GM18526 (cell line): ENCODE measurements at regions not wholly inside any gene's neighbourhood (a gene's known extent, or its start where the extent isn't known, plus 50 kb on each side); places are given as distances from the start of the nearest gene placed in this dataset.

ENCODE experiments used
- POLR2A ChIP-seq: IDR thresholded peaks from 3 replicates; pipeline ENCODE4 v1.6.1; 2011; ENCODE audit not compliant: insufficient read length; ENCODE audit errors: extremely low read depth

- TF ChIP-seq POLR2A: no peak
Observed at GRCh38 chr13:30151388-30151787, 156.0 kb downstream of the KATNAL1 start.

- TF ChIP-seq POLR2A: no peak
Observed at GRCh38 chr13:30149248-30149647, 158.1 kb downstream of the KATNAL1 start.

GRCh38 chr13:30148786-30149185, 158.6 kb downstream of the KATNAL1 start:
- TF ChIP-seq POLR2A: no peak

DNA sequence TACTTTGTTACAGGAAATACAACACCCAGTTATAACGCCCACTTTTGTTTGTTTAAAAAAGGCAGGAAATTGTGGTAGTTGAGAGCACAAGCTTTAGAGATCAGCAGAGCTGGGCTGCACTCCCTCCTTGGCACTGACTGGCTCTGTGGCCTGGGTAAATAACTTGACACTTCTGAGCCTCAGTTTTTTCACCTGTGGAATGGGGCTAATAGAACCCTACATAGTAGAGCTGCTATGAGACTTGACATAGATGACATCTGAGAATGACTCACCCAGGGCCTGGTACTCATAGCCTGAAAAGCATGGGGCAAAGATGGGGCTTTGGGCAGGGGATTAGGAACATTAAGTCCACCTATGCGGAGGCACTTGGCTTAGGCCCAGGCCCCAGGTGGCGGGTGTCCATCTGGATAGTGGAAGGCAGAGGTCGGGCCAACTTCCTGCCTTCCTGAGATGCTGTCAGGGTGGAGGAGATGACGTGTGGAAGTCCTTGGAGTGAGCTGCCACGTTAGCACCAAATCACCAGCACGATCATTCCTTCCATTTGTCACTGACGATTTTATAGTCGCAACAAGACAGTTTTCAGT, 159.1 kb downstream of the KATNAL1 start:
- no peak for TF ChIP-seq POLR2A

DNA sequence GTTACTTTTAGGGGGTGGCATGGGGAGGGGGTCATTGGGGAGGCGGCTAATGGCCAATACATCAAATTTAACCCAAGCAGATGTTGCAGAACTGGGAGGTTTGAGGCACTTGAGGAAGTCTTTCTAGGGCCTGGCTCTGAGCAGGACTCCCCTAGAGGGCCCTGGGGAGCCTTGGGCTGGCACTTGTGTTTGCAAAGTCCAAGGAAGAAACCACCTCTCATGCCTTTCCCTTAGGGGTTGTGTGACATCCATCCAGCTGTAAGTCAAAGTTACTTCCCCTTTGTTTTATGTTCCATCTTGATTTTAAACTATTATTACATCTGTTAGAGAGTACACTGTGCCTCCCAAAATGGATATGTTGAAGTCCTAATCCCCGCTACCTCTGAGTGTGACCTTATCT, 159.9 kb downstream of the KATNAL1 start:
- TF ChIP-seq POLR2A: no peak

DNA sequence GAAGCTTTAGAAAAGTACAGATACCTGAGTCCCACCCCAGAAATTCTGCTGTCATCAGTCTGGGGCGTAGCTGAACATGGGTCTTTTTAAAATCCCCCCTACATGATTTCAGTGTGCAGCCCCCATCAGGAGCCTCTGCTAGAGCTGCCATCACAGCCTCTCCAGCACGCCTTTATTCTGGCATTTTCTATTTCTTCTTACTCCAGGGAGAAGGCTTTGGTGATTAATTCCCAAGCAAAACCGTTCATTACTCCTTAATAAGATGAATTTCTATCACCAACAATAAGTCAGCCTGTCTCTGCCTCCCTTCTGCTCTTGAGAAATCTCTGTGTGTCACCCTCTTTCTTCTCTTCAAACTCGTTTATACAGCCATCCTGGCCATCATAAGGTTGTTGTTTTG, 160.3 kb downstream of the KATNAL1 start:
- TF ChIP-seq POLR2A: no peak

DNA sequence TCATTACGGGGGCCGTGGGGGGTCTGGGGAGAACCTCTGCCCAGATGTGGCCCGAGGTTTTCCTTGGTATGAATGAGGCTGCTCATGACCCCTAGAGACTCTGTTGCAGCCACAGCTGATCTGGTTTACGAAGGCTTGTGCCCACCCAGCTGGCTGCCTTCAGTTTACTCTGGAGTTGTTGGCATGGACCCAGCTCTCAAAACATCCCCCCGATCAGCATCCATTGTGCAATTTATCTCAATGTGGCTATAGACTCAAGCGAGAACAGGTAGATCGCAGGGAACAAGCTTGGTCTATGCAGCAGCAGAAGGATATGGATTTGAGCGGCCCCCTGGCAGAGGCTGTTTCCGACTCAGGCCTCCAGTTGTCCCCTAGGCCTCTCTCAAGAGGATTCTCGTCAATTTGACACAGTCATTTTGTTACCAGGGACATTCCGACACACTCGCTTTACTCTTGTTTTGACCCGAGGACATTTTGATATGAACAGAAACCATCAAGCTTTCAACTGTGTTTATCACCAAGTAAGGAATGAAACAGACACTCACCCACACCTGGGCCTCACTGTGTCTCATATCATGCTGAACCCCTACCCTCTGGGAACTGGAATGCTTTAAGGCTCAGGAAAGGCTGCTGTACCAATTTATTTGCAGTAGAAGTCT, 161.5 kb downstream of the KATNAL1 start:
- no peak for TF ChIP-seq POLR2A

DNA sequence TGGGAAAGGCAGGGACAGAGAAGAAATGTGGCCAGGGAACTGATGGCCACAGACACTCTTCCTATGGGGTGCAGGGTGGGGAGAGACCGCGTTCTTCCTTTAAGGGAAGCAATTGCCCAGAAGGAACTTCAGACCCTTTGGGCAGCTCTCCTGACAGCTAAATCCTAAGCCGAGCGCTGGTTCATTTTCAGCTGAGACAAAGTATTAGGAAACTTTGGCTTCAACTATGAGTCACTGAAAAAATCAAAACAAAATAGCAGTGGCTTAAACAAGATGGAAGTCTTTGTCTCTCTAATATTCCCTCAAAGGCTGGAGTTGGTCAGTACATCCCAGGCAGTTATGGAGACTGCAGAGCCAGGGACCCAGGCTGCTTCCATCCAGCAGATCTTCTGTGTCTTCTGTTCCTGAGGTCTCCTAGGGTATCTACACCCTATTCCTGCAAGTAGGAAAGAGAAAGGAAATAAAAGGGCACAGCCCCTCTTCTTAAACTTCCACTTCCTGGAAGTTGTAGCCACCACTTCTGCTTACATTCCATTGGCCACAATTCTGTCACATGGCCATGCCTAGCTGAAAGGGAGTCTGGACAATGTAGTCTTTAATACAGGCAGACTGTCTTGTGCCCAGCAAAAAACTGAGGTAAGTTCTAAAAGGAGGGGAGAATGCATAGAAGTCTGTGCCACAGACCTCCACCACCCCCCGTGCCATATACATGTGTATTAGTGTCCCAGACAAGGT, 163.5 kb downstream of the KATNAL1 start:
- TF ChIP-seq POLR2A: no peak

- TF ChIP-seq POLR2A: no peak
Observed at GRCh38 chr13:30142486-30143211, 164.7 kb downstream of the KATNAL1 start.

DNA sequence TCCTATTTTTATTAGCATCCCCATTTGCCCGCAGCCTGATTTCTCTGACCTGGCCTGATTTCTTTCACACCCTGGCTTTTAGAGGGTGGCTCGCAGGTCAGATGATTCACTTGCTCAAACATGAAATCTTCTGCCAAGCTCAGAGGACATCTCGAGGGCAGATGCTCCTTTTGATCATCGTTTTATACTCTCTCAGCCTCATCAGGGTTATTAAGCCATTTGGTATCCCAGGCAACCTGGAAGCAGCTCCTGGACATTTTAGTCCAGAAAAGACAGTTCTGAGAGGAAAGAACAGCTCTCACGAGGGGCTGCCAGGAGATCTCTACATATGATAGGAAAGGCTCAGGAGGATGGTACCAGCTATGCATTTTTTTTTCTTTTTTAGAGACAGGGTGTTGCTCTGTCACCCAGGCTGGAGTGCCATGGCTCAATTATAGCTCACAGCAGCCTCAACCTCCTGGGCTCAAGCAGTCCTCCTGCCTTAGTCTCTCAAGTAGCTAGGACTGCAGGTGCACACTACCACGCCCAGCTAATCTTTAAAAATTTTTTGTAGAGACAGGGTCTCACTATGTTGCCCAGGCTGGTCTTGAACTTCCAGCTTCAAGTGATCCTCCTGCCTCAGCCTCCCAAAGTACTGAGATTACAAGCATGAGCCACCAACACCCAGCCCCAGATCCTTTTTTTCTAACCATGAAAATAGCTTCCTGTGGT, 165.4 kb downstream of the KATNAL1 start:
- no peak for TF ChIP-seq POLR2A

- no peak for TF ChIP-seq POLR2A
Observed at GRCh38 chr13:30140973-30141372, 166.4 kb downstream of the KATNAL1 start.

GRCh38 chr13:30138511-30138910, 168.8 kb downstream of the KATNAL1 start:
- no peak for TF ChIP-seq POLR2A

GRCh38 chr13:30135868-30136267, 171.5 kb downstream of the KATNAL1 start:
- TF ChIP-seq POLR2A: no peak

DNA sequence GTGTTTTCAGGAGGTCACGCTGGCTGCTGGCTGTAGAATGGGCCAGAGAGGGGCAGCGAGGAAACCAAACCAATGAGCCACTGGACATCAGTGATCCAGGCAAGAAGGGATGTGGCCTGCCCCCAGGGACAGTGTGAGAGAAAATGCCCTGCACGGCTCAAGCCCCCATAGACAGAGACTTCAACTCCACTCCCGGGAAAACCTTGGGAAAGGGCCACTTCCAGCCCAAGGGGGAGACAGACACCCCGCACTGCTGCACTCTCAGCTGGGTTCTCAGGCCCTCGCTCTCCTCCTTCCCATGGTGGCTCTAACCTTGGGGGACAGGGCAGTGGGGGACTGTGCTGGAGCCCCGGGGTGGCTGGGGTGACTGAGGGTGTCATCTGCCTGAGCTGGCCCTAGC, 172.0 kb downstream of the KATNAL1 start:
- no peak for TF ChIP-seq POLR2A

- TF ChIP-seq POLR2A: no peak
Observed at GRCh38 chr13:30134578-30134977, 172.8 kb downstream of the KATNAL1 start.
